GM21619 (cell line): ENCODE measurements at regions not wholly inside any gene's neighbourhood (a gene's known extent, or its start where the extent isn't known, plus 50 kb on each side); places are given as distances from the start of the nearest gene placed in this dataset.
"Not testable (repeated sequence)": the region's sequence is repeated elsewhere in the genome, so short reads cannot be mapped to it uniquely, and the experiment has no call there.

ENCODE experiments used
- ATAC-seq: cut with Tn5 transposase; IDR thresholded peaks from one replicate; pipeline ENCODE4 v1.9.1; 2021; ENCODE audit not compliant: unreplicated experiment

GRCh38 chr15:34528055-34528754 is 55.2 kb downstream of the GOLGA8B start:
- ATAC-seq, result not testable (repeated sequence)

GRCh38 chr15:34527641-34528040 is 55.8 kb downstream of the GOLGA8B start:
- not testable (repeated sequence) for ATAC-seq

- ATAC-seq, result not testable (repeated sequence)
Measured at GRCh38 chr15:34523849-34524248, 59.6 kb downstream of the GOLGA8B start.

- not testable (repeated sequence) for ATAC-seq
Measured at GRCh38 chr15:34522601-34523000, 60.9 kb downstream of the GOLGA8B start.

GRCh38 chr15:34521802-34522485 is 61.5 kb downstream of the GOLGA8B start:
- not testable (repeated sequence) for ATAC-seq

- ATAC-seq, result no peak
Measured at GRCh38 chr15:34520566-34520965, 62.9 kb downstream of the GOLGA8B start.

GRCh38 chr15:34520010-34520409 is 63.4 kb downstream of the GOLGA8B start:
- ATAC-seq, result not testable (repeated sequence)

- ATAC-seq, result peak; percentile 54
Measured at GRCh38 chr15:34514251-34514670, 69.2 kb downstream of the GOLGA8B start.

- no peak for ATAC-seq
Measured at GRCh38 chr15:34512628-34513027, 70.8 kb downstream of the GOLGA8B start.

- ATAC-seq, result no peak
Measured at GRCh38 chr15:34501131-34501530, 63.5 kb upstream of the GOLGA8A start.

GRCh38 chr15:34496207-34496995 is 58.8 kb upstream of the GOLGA8A start:
- ATAC-seq, result no peak

- ATAC-seq, result not testable (repeated sequence)
Measured at GRCh38 chr15:34495707-34496106, 58.1 kb upstream of the GOLGA8A start.

- no peak for ATAC-seq
Measured at GRCh38 chr15:34494084-34494399, 56.4 kb upstream of the GOLGA8A start.

- no peak for ATAC-seq
Measured at GRCh38 chr15:34493001-34493400, 55.4 kb upstream of the GOLGA8A start.

GRCh38 chr15:34491488-34491887 is 53.9 kb upstream of the GOLGA8A start:
- ATAC-seq, result not testable (repeated sequence)

GRCh38 chr15:34490417-34491193 is 53.0 kb upstream of the GOLGA8A start:
- ATAC-seq, result no peak

- not testable (repeated sequence) for ATAC-seq
Measured at GRCh38 chr15:34488973-34489959, 51.7 kb upstream of the GOLGA8A start.
